Stomach (tissue), 8 donors: ENCODE measurements at regions not wholly inside any gene's neighbourhood (a gene's known extent, or its start where the extent isn't known, plus 50 kb on each side); places are given as distances from the start of the nearest gene placed in this dataset.

Experiments
- DNase-seq, 2 donors: peaks; one replicate each; pipeline versions ENCODE4 v3.0.0 to v3.0.0-alpha.2; 2013 to 2019
- H3K27ac ChIP-seq, 5 donors: fragments of 200-600 bp in 4 of 5; sonication (generic) in 4 of 5; one replicate each; pipeline ENCODE4 v1.5.1; 2013 to 2019; ENCODE audit warnings: mild to moderate bottlenecking in 1 of 5, moderate library complexity in 1 of 5
- H3K27me3 ChIP-seq, 3 donors: fragments of 200-600 bp; sonication (generic); one replicate each; pipeline ENCODE4 v1.5.1; 2017 to 2019; ENCODE audit warnings: mixed run types in 1 of 3
- H3K36me3 ChIP-seq, 4 donors: fragments of 200-600 bp; sonication (generic); 1 replicate in 3 of 4; 2 replicates in 1 of 4; pipeline ENCODE4 v1.5.1; 2016 to 2019
- H3K4me1 ChIP-seq, 4 donors: fragments of 200-600 bp; sonication (generic); one replicate each; pipeline ENCODE4 v1.5.1; 2016 to 2019
- H3K4me3 ChIP-seq, 4 donors: fragments of 200-600 bp; sonication (generic) in 3 of 4; one replicate each; pipeline ENCODE4 v1.5.1; 2016 to 2019; ENCODE audit warnings: mild to moderate bottlenecking in 1 of 4
- H3K9me3 ChIP-seq, 4 donors: fragments of 200-600 bp; sonication (generic); one replicate each; pipeline ENCODE4 v1.5.1; 2016 to 2019
- EP300 ChIP-seq: sonication (generic); formaldehyde crosslinking; IDR thresholded peaks from one replicate; pipeline ENCODE4 v1.6.1; 2017; ENCODE audit warnings: antibody characterized with exemption
- POLR2A ChIP-seq, 4 donors: fragments of 450-650 bp; IDR thresholded peaks; one replicate each; pipeline ENCODE4 v1.6.1; 2016; ENCODE audit warnings: antibody characterized with exemption in 4 of 4, control low read depth in 2 of 4, mild to moderate bottlenecking in 1 of 4, moderate library complexity in 1 of 4
- POLR2AphosphoS5 ChIP-seq, 3 donors: sonication (generic); formaldehyde crosslinking; IDR thresholded peaks; one replicate each; pipeline ENCODE4 v1.6.1; 2016; ENCODE audit warnings: antibody characterized with exemption in 3 of 3
- WGBS, 5 donors: extraction: QIAGEN DNeasy Blood & Tissue Kit in 3 of 5; methylation state at CpG; one replicate each; pipeline versions ENCODE4 v1.1.5 to v1.1.7; 2013 to 2018; 5-methylcytosine and 5-hydroxymethylcytosine counted together
- intact Hi-C: fragments of 100-400 bp; cut with DNase I; formaldehyde crosslinking; loops from one replicate; pipeline ENCODE4 v1.15.1; 2023; ENCODE audit warnings: low total_unique reads
- TF ChIP-seq, protein P1 (sequence below), 7 experiments: fragments of 450-650 bp in 4 of 7; fragments of 200-600 bp in 3 of 7; sonication (generic) in 3 of 7; IDR thresholded peaks; one replicate each; pipeline ENCODE4 v1.5.1; 2016 to 2019; ENCODE audit warnings: antibody characterized with exemption in 7 of 7, control low read depth in 2 of 7, mild to moderate bottlenecking in 1 of 7
- donor health status: healthy with polysubstance abuse.
- donor health status: Bipolar disorder and iron deficiency.
- donor health status: healthy.

DNA sequence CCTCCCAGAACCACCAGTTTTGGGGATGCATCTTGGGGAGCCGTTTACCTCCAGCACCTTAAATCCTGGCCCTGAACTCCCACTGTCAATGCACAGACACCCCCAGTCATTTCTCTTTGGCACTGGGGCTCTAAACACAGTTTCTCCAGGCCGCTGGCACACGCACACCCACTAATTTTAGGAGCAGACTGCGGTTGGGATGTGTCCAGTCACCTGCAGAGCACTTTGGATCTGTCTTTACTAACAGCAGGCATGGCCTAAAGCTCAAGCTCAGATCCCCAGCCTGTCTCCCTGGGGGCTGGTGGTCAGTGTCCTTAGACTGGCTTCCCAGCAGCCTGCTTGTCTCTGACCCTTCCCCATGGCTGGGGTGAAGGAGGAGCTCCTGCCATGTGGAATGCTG, 49.9 kb downstream of the SYNE3 start:
- no peak for DNase-seq
- Histone ChIP-seq H3K4me3 (no peak overlapping the region), H3K4me1 (peaks cover 18 to 41% (median 28%) of the 10 kb centered on the region in 4 donors), H3K36me3 (peaks cover 0 to 38% (median 35%) of the 10 kb centered on the region in 4 donors), H3K27me3 (no peaks in the 10 kb centered on the region), H3K9me3 (no peaks in the 10 kb centered on the region), H3K27ac (no peak overlapping the region)
- intact Hi-C loops, result no loop called here
- TF ChIP-seq POLR2A (IDR thresholded peaks at IDR 0.05), result no peak
- TF ChIP-seq, protein P1, sequence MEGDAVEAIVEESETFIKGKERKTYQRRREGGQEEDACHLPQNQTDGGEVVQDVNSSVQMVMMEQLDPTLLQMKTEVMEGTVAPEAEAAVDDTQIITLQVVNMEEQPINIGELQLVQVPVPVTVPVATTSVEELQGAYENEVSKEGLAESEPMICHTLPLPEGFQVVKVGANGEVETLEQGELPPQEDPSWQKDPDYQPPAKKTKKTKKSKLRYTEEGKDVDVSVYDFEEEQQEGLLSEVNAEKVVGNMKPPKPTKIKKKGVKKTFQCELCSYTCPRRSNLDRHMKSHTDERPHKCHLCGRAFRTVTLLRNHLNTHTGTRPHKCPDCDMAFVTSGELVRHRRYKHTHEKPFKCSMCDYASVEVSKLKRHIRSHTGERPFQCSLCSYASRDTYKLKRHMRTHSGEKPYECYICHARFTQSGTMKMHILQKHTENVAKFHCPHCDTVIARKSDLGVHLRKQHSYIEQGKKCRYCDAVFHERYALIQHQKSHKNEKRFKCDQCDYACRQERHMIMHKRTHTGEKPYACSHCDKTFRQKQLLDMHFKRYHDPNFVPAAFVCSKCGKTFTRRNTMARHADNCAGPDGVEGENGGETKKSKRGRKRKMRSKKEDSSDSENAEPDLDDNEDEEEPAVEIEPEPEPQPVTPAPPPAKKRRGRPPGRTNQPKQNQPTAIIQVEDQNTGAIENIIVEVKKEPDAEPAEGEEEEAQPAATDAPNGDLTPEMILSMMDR (IDR thresholded peaks at IDR 0.05), result no peak
- no peak for TF ChIP-seq EP300
- TF ChIP-seq POLR2AphosphoS5 (IDR thresholded peaks at IDR 0.05), result no peak
- 49 to 100% (median 73%) methylated on average over 1 to 4 of the region's 4 CpGs for WGBS, 5 donors

DNA sequence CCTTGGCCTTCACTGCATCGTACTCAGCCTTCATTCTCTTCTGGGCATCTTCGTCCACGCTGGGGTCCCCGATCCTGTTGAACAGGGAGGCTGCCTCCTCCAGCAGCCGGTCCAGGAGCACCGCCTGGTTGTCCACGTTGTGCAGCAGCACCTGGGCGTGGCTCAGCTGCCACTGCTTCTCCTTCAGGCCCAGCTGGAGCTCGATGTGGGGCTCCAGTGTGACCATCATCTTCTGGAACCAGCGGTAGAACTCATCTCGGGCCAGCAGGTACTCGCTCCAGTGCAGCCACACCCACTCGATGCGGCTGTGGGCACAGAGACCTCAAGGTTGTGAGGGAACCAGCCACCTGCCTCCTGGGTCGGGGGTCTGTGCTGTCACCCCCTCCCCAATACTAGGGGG, 50.5 kb downstream of the SYNE3 start:
- no peak for DNase-seq
- Histone ChIP-seq H3K4me1 (peaks cover 18 to 47% (median 34%) of the 10 kb centered on the region in 4 donors), H3K4me3 (no peak overlapping the region), H3K36me3 (peaks cover 0 to 38% (median 33%) of the 10 kb centered on the region in 4 donors), H3K9me3 (no peaks in the 10 kb centered on the region), H3K27ac (no peak overlapping the region), H3K27me3 (no peaks in the 10 kb centered on the region)
- intact Hi-C loops, result no loop called here
- TF ChIP-seq POLR2A (IDR thresholded peaks at IDR 0.05), result no peak
- TF ChIP-seq, protein P1 (IDR thresholded peaks at IDR 0.05), result no peak
- TF ChIP-seq EP300, result no peak
- no peak for TF ChIP-seq POLR2AphosphoS5 (IDR thresholded peaks at IDR 0.05)
- 89 to 91% (median 90%) methylated on average over 9 to 15 of the region's 15 CpGs for WGBS, 5 donors

DNA sequence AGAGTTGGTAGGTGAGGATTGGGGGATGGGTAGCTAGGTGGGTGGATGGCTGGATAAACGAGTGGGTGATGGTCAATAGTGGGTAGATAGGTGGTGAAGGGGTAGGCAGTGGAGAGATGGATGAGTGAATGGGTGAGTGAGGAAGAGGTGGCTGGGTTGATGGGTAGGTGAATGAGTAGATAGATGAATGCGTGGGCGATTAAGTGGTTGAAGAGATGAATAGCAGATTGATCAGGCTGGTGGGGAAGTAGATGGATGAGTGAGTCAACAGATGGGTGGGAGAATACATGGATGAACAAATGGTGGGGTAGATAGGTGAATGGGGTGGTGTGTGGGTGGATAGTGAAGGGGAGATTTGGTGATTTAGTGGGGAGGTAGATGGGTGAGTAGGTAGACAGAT, 51.1 kb downstream of the SYNE3 start:
- Histone ChIP-seq H3K27me3 (no peaks in the 10 kb centered on the region), H3K4me1 (peaks cover 18 to 53% (median 39%) of the 10 kb centered on the region in 4 donors), H3K9me3 (no peaks in the 10 kb centered on the region), H3K27ac (no peak overlapping the region), H3K4me3 (no peak overlapping the region), H3K36me3 (peaks cover 0 to 38% (median 29%) of the 10 kb centered on the region in 4 donors)
- 64 to 92% (median 86%) methylated on average over 2 to 3 of the region's 3 CpGs for WGBS, 5 donors
- no peak for DNase-seq
- intact Hi-C loops, result no loop called here
- TF ChIP-seq EP300 (no peak), POLR2AphosphoS5 (IDR thresholded peaks at IDR 0.05) (no peak), POLR2A (IDR thresholded peaks at IDR 0.05) (no peak)
- TF ChIP-seq, protein P1 (IDR thresholded peaks at IDR 0.05), result no peak

DNA sequence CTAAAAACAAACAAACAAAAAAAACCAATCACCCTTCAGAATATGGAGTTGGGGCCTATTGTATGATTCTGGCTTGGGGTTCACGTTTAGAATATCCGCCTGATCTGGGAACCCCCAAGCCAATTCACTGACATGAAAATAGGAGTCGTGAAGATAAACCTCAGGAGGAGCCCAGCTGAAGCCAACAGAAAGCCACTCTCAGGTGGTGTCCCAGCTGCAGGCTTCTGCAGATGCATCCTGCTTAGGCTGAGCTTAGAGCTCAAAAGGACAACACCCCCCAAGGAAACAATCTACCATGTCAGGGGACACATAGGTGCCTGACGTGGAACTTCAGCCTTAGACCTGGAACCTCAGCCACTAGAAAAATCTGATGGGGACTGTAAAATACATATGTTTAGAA, 51.9 kb downstream of the SYNE3 start:
- Histone ChIP-seq H3K9me3 (no peaks in the 10 kb centered on the region), H3K4me1 (peaks cover 18 to 54% (median 40%) of the 10 kb centered on the region in 4 donors), H3K36me3 (peaks cover 0 to 31% (median 22%) of the 10 kb centered on the region in 4 donors), H3K4me3 (no peak overlapping the region), H3K27me3 (no peaks in the 10 kb centered on the region), H3K27ac (peak overlapping the region in 2 of 5 donors; percentile 67 to 74)
- no peak for DNase-seq
- TF ChIP-seq POLR2AphosphoS5 (IDR thresholded peaks at IDR 0.05) (no peak), POLR2A (IDR thresholded peaks at IDR 0.05) (no peak), EP300 (no peak)
- TF ChIP-seq, protein P1 (IDR thresholded peaks at IDR 0.05), result no peak
- WGBS, 5 donors, result 84 to 89% (median 84%) methylated on average over 4 of the region's 4 CpGs
- intact Hi-C loops, result no loop called here
